ENCODE measurements at regions not wholly inside any gene's neighbourhood (a gene's known extent, or its start where the extent isn't known, plus 50 kb on each side); places are given as distances from the start of the nearest gene placed in this dataset.

- peaks cover 29% of the 10 kb centered on the region for H3K4me1 Mint-ChIP-seq (ENCODE audit: low read depth)
- no peak for DNase-seq (ENCODE audit: low spot score)
- H3K9me3 Mint-ChIP-seq = peaks cover 8% of the 10 kb centered on the region
- H3K36me3 Mint-ChIP-seq (ENCODE audit: low read depth) = no peaks in the 10 kb centered on the region
- H3K4me3 Mint-ChIP-seq (ENCODE audit: low read depth) = no peak overlapping the region
- peaks cover 12% of the 10 kb centered on the region for H3K27me3 Mint-ChIP-seq (ENCODE audit: low read depth)
- H3K27ac Mint-ChIP-seq = no peak overlapping the region
- intact Hi-C loops (cut with micrococcal nuclease) = no loop called here
Observed at GRCh38 chr15:66912441-66912840, 153.0 kb upstream of the SMAD3 start.

- intact Hi-C loops (cut with micrococcal nuclease) = no loop called here
- Mint-ChIP-seq H3K36me3 (ENCODE audit: low read depth) (no peaks in the 10 kb centered on the region), H3K27me3 (ENCODE audit: low read depth) (peaks cover 26% of the 10 kb centered on the region), H3K4me3 (ENCODE audit: low read depth) (no peak overlapping the region), H3K27ac (no peak overlapping the region), H3K4me1 (ENCODE audit: low read depth) (peaks cover 3% of the 10 kb centered on the region), H3K9me3 (peaks cover 21% of the 10 kb centered on the region)
- DNase-seq (ENCODE audit: low spot score) = no peak
Observed at GRCh38 chr15:66917904-66918448, 147.4 kb upstream of the SMAD3 start.

GRCh38 chr15:66919421-66919820 lies 146.0 kb upstream of the SMAD3 start:
- intact Hi-C loops (cut with micrococcal nuclease) = no loop called here
- Mint-ChIP-seq H3K27me3 (ENCODE audit: low read depth) (peaks cover 27% of the 10 kb centered on the region), H3K4me1 (ENCODE audit: low read depth) (peaks cover 7% of the 10 kb centered on the region), H3K9me3 (peaks cover 26% of the 10 kb centered on the region), H3K36me3 (ENCODE audit: low read depth) (no peaks in the 10 kb centered on the region), H3K4me3 (ENCODE audit: low read depth) (no peak overlapping the region), H3K27ac (no peak overlapping the region)
- no peak for DNase-seq (ENCODE audit: low spot score)

- no peak overlapping the region for H3K27ac Mint-ChIP-seq
- H3K9me3 Mint-ChIP-seq = peaks cover 26% of the 10 kb centered on the region
- peaks cover 24% of the 10 kb centered on the region for H3K27me3 Mint-ChIP-seq (ENCODE audit: low read depth)
- H3K36me3 Mint-ChIP-seq (ENCODE audit: low read depth) = no peaks in the 10 kb centered on the region
- intact Hi-C loops (cut with micrococcal nuclease) = no loop called here
- DNase-seq (ENCODE audit: low spot score) = no peak
- H3K4me3 Mint-ChIP-seq (ENCODE audit: low read depth) = no peak overlapping the region
- H3K4me1 Mint-ChIP-seq (ENCODE audit: low read depth) = peaks cover 7% of the 10 kb centered on the region
Observed at GRCh38 chr15:66921319-66921915, 144.0 kb upstream of the SMAD3 start.

GRCh38 chr15:66922608-66923007 lies 142.8 kb upstream of the SMAD3 start:
- H3K27me3 Mint-ChIP-seq (ENCODE audit: low read depth) = peaks cover 15% of the 10 kb centered on the region
- no peaks in the 10 kb centered on the region for H3K36me3 Mint-ChIP-seq (ENCODE audit: low read depth)
- H3K9me3 Mint-ChIP-seq = peaks cover 16% of the 10 kb centered on the region
- intact Hi-C loops (cut with micrococcal nuclease) = no loop called here
- H3K4me1 Mint-ChIP-seq (ENCODE audit: low read depth) = peaks cover 7% of the 10 kb centered on the region
- H3K27ac Mint-ChIP-seq = no peak overlapping the region
- no peak overlapping the region for H3K4me3 Mint-ChIP-seq (ENCODE audit: low read depth)
- DNase-seq (ENCODE audit: low spot score) = no peak

GRCh38 chr15:66923438-66923881 lies 141.9 kb upstream of the SMAD3 start:
- intact Hi-C loops (cut with micrococcal nuclease) = no loop called here
- Mint-ChIP-seq H3K36me3 (ENCODE audit: low read depth) (no peaks in the 10 kb centered on the region), H3K27ac (no peak overlapping the region), H3K9me3 (peaks cover 11% of the 10 kb centered on the region), H3K27me3 (ENCODE audit: low read depth) (peaks cover 16% of the 10 kb centered on the region), H3K4me3 (ENCODE audit: low read depth) (no peak overlapping the region), H3K4me1 (ENCODE audit: low read depth) (peaks cover 7% of the 10 kb centered on the region)
- no peak for DNase-seq (ENCODE audit: low spot score)

- H3K9me3 Mint-ChIP-seq = peaks cover 11% of the 10 kb centered on the region
- intact Hi-C loops (cut with micrococcal nuclease) = no loop called here
- H3K4me1 Mint-ChIP-seq (ENCODE audit: low read depth) = peaks cover 7% of the 10 kb centered on the region
- H3K4me3 Mint-ChIP-seq (ENCODE audit: low read depth) = no peak overlapping the region
- no peak for DNase-seq (ENCODE audit: low spot score)
- H3K27me3 Mint-ChIP-seq (ENCODE audit: low read depth) = peaks cover 21% of the 10 kb centered on the region
- no peak overlapping the region for H3K27ac Mint-ChIP-seq
- no peaks in the 10 kb centered on the region for H3K36me3 Mint-ChIP-seq (ENCODE audit: low read depth)
Observed at GRCh38 chr15:66924889-66925288, 140.5 kb upstream of the SMAD3 start.

GRCh38 chr15:66925721-66926120 lies 139.7 kb upstream of the SMAD3 start:
- DNase-seq (ENCODE audit: low spot score) = no peak
- H3K4me1 Mint-ChIP-seq (ENCODE audit: low read depth) = peaks cover 7% of the 10 kb centered on the region
- H3K9me3 Mint-ChIP-seq = peaks cover 11% of the 10 kb centered on the region
- H3K4me3 Mint-ChIP-seq (ENCODE audit: low read depth) = no peak overlapping the region
- H3K27ac Mint-ChIP-seq = no peak overlapping the region
- intact Hi-C loops (cut with micrococcal nuclease) = no loop called here
- no peaks in the 10 kb centered on the region for H3K36me3 Mint-ChIP-seq (ENCODE audit: low read depth)
- peaks cover 18% of the 10 kb centered on the region for H3K27me3 Mint-ChIP-seq (ENCODE audit: low read depth)

- Mint-ChIP-seq H3K27ac (no peak overlapping the region), H3K9me3 (peaks cover 10% of the 10 kb centered on the region), H3K4me1 (ENCODE audit: low read depth) (peaks cover 7% of the 10 kb centered on the region), H3K36me3 (ENCODE audit: low read depth) (no peaks in the 10 kb centered on the region), H3K4me3 (ENCODE audit: low read depth) (no peak overlapping the region), H3K27me3 (ENCODE audit: low read depth) (peaks cover 16% of the 10 kb centered on the region)
- intact Hi-C loops (cut with micrococcal nuclease) = no loop called here
- DNase-seq (ENCODE audit: low spot score) = no peak
Observed at GRCh38 chr15:66927201-66928077, 138.0 kb upstream of the SMAD3 start.

GRCh38 chr15:66928101-66928500 lies 137.3 kb upstream of the SMAD3 start:
- H3K27ac Mint-ChIP-seq = no peak overlapping the region
- H3K36me3 Mint-ChIP-seq (ENCODE audit: low read depth) = no peaks in the 10 kb centered on the region
- intact Hi-C loops (cut with micrococcal nuclease) = no loop called here
- no peak overlapping the region for H3K4me3 Mint-ChIP-seq (ENCODE audit: low read depth)
- no peak for DNase-seq (ENCODE audit: low spot score)
- H3K27me3 Mint-ChIP-seq (ENCODE audit: low read depth) = peaks cover 10% of the 10 kb centered on the region
- peaks cover 5% of the 10 kb centered on the region for H3K4me1 Mint-ChIP-seq (ENCODE audit: low read depth)
- peaks cover 10% of the 10 kb centered on the region for H3K9me3 Mint-ChIP-seq

GRCh38 chr15:66928784-66929183 lies 136.6 kb upstream of the SMAD3 start:
- H3K27me3 Mint-ChIP-seq (ENCODE audit: low read depth) = peaks cover 8% of the 10 kb centered on the region
- H3K27ac Mint-ChIP-seq = no peak overlapping the region
- H3K4me3 Mint-ChIP-seq (ENCODE audit: low read depth) = no peak overlapping the region
- DNase-seq (ENCODE audit: low spot score) = no peak
- H3K36me3 Mint-ChIP-seq (ENCODE audit: low read depth) = no peaks in the 10 kb centered on the region
- intact Hi-C loops (cut with micrococcal nuclease) = no loop called here
- peaks cover 11% of the 10 kb centered on the region for H3K9me3 Mint-ChIP-seq
- H3K4me1 Mint-ChIP-seq (ENCODE audit: low read depth) = no peaks in the 10 kb centered on the region

GRCh38 chr15:66929843-66930402 lies 135.5 kb upstream of the SMAD3 start:
- H3K36me3 Mint-ChIP-seq (ENCODE audit: low read depth) = peaks cover 4% of the 10 kb centered on the region
- no peaks in the 10 kb centered on the region for H3K4me1 Mint-ChIP-seq (ENCODE audit: low read depth)
- no peak for DNase-seq (ENCODE audit: low spot score)
- no peak overlapping the region for H3K4me3 Mint-ChIP-seq (ENCODE audit: low read depth)
- no peak overlapping the region for H3K27ac Mint-ChIP-seq
- H3K9me3 Mint-ChIP-seq = peaks cover 19% of the 10 kb centered on the region
- peaks cover 8% of the 10 kb centered on the region for H3K27me3 Mint-ChIP-seq (ENCODE audit: low read depth)
- intact Hi-C loops (cut with micrococcal nuclease) = no loop called here

All from activated T-helper 2 cell treated with anti-CD3 and anti-CD28 coated beads, Interferon-gamma antibody, Interleukin-2, Interleukin-4, amounts not matched to agents 10 μg/mL and 5 μg/mL and 100 μg/mL, durations not matched to agents 14 hours and 24 hours and 36 hours (primary cell).